Heart left ventricle (tissue), 13 donors: ENCODE measurements at regions not wholly inside any gene's neighbourhood (a gene's known extent, or its start where the extent isn't known, plus 50 kb on each side); places are given as distances from the start of the nearest gene placed in this dataset.

Experiments
- CTCF ChIP-seq, 12 donors: fragments of 200-600 bp; sonication (generic) in 4 of 12; IDR thresholded peaks; one replicate each; pipeline versions ENCODE4 v1.5.0 to v1.8.0; 2018 to 2022; ENCODE audit warnings: antibody characterized with exemption in 12 of 12, mild to moderate bottlenecking in 5 of 12
- POLR2A ChIP-seq, 2 donors: fragments of 450-650 bp; IDR thresholded peaks; one replicate each; pipeline ENCODE4 v1.6.1; 2017; ENCODE audit warnings: antibody characterized with exemption in 2 of 2, mild to moderate bottlenecking in 2 of 2, moderate library complexity in 2 of 2
- donor health status: ischemic (EF 13 %, LVEDD 7.1; RV severe dilation, severe dysfunction).
- donor health status: DM: no; HTN: yes; CAD: no.
- donor health status: DM: no; HTN: no; CAD: no.
- donor health status: ischemic (EF 25% LVEDD 6.9; RV normal size, moderate dysfunction).
- donor health status: ischemic (EF 25% LVEDD 5.7; RV mildly dilated, moderate dysfunction).
- donor health status: ischemic (EF 35%, LVEDD 5.7; RV mildly dilated, moderate dysfunction).
- donor health status: nonischemic (EF 11% LVEDD 7.7; RV severe dilation, severe dysfunction).
- donor health status: DM: yes; HTN: yes; CAD: no.
- donor health status: PGD.
- donor health status: ischemic (EF 29% LVEDD 5.4; RV normal size, mild dysfunction).
- donor health status: nonischemic (EF 23%, LVEDD 6.1; RV moderate dilation, normal function).

- no peak for TF ChIP-seq CTCF (IDR thresholded peaks at IDR 0.05)
- no peak for TF ChIP-seq POLR2A (IDR thresholded peaks at IDR 0.05)
These were observed 258.7 kb downstream of the SYT10 start for GRCh38 chr12:33180918-33181317.
